ENCODE measurements at regions not wholly inside any gene's neighbourhood (a gene's known extent, or its start where the extent isn't known, plus 50 kb on each side); places are given as distances from the start of the nearest gene placed in this dataset.

- H2BK12ac ChIP-seq (ENCODE audit: insufficient read length, low read depth, low read length): no peak overlapping the region
- H4K91ac ChIP-seq (ENCODE audit: insufficient read length, low read depth, low read length): no peak overlapping the region
- no peaks in the 10 kb centered on the region for H3K79me2 ChIP-seq (ENCODE audit: insufficient read depth, low read length)
- H2BK15ac ChIP-seq (ENCODE audit: low read depth, low read length): no peak overlapping the region
- DNase-seq: no peak
- H3K23ac ChIP-seq (ENCODE audit: insufficient read length, low read depth, low read length): no peak overlapping the region
- H3K4me2 ChIP-seq (ENCODE audit: insufficient read depth, insufficient read length, low read length): no peak overlapping the region
- H4K20me1 ChIP-seq (ENCODE audit: control insufficient read depth, insufficient read depth, insufficient read length): no peaks in the 10 kb centered on the region
- TF ChIP-seq, protein P1, sequence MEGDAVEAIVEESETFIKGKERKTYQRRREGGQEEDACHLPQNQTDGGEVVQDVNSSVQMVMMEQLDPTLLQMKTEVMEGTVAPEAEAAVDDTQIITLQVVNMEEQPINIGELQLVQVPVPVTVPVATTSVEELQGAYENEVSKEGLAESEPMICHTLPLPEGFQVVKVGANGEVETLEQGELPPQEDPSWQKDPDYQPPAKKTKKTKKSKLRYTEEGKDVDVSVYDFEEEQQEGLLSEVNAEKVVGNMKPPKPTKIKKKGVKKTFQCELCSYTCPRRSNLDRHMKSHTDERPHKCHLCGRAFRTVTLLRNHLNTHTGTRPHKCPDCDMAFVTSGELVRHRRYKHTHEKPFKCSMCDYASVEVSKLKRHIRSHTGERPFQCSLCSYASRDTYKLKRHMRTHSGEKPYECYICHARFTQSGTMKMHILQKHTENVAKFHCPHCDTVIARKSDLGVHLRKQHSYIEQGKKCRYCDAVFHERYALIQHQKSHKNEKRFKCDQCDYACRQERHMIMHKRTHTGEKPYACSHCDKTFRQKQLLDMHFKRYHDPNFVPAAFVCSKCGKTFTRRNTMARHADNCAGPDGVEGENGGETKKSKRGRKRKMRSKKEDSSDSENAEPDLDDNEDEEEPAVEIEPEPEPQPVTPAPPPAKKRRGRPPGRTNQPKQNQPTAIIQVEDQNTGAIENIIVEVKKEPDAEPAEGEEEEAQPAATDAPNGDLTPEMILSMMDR (conservative IDR thresholded peaks at IDR 0.05): no peak
- no peak overlapping the region for H3K9ac ChIP-seq (ENCODE audit: extremely low read depth, insufficient read length, low read length)
- H3K79me1 ChIP-seq (ENCODE audit: insufficient read depth, low read depth, low read length, poor library complexity, severe bottlenecking): no peaks in the 10 kb centered on the region
- no peak overlapping the region for H2BK120ac ChIP-seq (ENCODE audit: low read depth, low read length, poor library complexity, severe bottlenecking)
- no peak overlapping the region for H2AK5ac ChIP-seq (ENCODE audit: insufficient read length, low read length)
- no peak overlapping the region for H3K18ac ChIP-seq (ENCODE audit: insufficient read length, low read depth, low read length)
- no peak overlapping the region for H2BK20ac ChIP-seq (ENCODE audit: low read depth, low read length, poor library complexity, severe bottlenecking)
- Mint-ChIP-seq H3K36me3 (ENCODE audit: insufficient read depth in 1 of 3, low read depth in 3 of 3) (no peaks in the 10 kb centered on the region), H3K27me3 (ENCODE audit: low read depth) (no peaks in the 10 kb centered on the region), H3K9me3 (no peaks in the 10 kb centered on the region), H3K4me1 (peaks cover 26 to 28% of the 10 kb centered on the region in 2 experiments), H3K27ac (no peak overlapping the region), H3K4me3 (no peak overlapping the region)
- no peak overlapping the region for H4K5ac ChIP-seq (ENCODE audit: insufficient read length, low read depth, low read length)
- H2AFZ ChIP-seq (ENCODE audit: low read length): no peak overlapping the region
- H3K9me3 ChIP-seq (ENCODE audit: control insufficient read depth, low read depth, low read length): no peaks in the 10 kb centered on the region
- peaks cover 6% of the 10 kb centered on the region; the same call in 1 of the 2 replicates for H3K4me1 ChIP-seq (ENCODE audit: insufficient read depth, low read length)
- no peak overlapping the region for H3K14ac ChIP-seq (ENCODE audit: insufficient read depth, low read length)
- H3T11ph ChIP-seq (ENCODE audit: low read length): no peak overlapping the region
- no peak overlapping the region for H2BK5ac ChIP-seq (ENCODE audit: insufficient read length, low read length)
- no peak overlapping the region for H3K27ac ChIP-seq (ENCODE audit: insufficient read length, low read depth, low read length)
- no peak overlapping the region for H3K4ac ChIP-seq (ENCODE audit: low read depth, low read length)
- no peak overlapping the region for H3K56ac ChIP-seq (ENCODE audit: insufficient read length, low read depth, low read length)
- WGBS (ENCODE audit: extremely low coverage, insufficient read length, low lambda C conversion rate): no CpG with 5 or more reads among the region's 3 CpGs
- H3K23me2 ChIP-seq (ENCODE audit: insufficient read length, low read depth, low read length, poor library complexity, severe bottlenecking): no peaks in the 10 kb centered on the region
- no peaks in the 10 kb centered on the region for H3K27me3 ChIP-seq (ENCODE audit: insufficient read depth, low read length)
- H4K8ac ChIP-seq (replicated peaks; ENCODE audit: insufficient read length, low read depth, low read length): no peak overlapping the region
Observed at GRCh38 chr12:77315407-77315806, 250.0 kb upstream of the E2F7 start.
